Right ventricle myocardium inferior (tissue), 1 donor: ENCODE measurements at regions not wholly inside any gene's neighbourhood (a gene's known extent, or its start where the extent isn't known, plus 50 kb on each side); places are given as distances from the start of the nearest gene placed in this dataset.
"Not testable (repeated sequence)": the region's sequence is repeated elsewhere in the genome, so short reads cannot be mapped to it uniquely, and the experiment has no call there.

Experiments used
- ATAC-seq: fragments of 200-7000 bp; cut with Tn5 transposase; one replicate; pipeline ENCODE4 v1.9.1; 2020; ENCODE audit warnings: mild to moderate bottlenecking, moderate library complexity
- DNase-seq: peaks from one replicate; pipeline ENCODE4 v3.0.0; 2021; ENCODE audit errors: missing footprints
- intact Hi-C: fragments of 100-400 bp; cut with DNase I; formaldehyde crosslinking; loops from one replicate; pipeline ENCODE4 v1.11.0; 2022
- donor health status: DM: no; HTN: yes; CAD: no; lungs with severe emphysema.

DNA sequence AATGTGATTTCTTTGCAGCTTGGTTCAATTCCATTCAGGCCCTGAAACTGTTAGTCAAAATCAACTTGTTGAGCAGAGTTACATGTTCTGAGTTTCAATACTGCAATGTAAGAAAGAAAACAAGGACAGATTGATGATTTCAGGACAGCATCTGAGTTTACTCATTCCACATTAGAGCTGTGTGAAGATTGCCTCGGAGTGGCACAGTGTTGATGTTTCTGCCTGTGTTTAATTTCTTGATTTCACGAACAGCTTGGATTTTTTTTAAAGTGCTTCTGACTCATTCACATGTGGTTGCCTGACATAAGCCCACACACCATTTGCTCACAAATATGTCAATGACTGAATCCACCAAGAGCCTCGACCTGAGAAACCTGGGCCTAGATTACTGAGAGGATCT lies 101.2 kb upstream of the PARD3 start:
- DNase-seq (no peak), ATAC-seq (no peak)
- intact Hi-C loops, result no loop called here

- DNase-seq, result no peak
- no peak for ATAC-seq
- intact Hi-C loops, result no loop called here
These were observed 97.7 kb upstream of the PARD3 start for GRCh38 chr10:34912771-34913170.

- DNase-seq (no peak), ATAC-seq (no peak)
- intact Hi-C loops, result no loop called here
These were observed 96.6 kb upstream of the PARD3 start for GRCh38 chr10:34911661-34912205.

DNA sequence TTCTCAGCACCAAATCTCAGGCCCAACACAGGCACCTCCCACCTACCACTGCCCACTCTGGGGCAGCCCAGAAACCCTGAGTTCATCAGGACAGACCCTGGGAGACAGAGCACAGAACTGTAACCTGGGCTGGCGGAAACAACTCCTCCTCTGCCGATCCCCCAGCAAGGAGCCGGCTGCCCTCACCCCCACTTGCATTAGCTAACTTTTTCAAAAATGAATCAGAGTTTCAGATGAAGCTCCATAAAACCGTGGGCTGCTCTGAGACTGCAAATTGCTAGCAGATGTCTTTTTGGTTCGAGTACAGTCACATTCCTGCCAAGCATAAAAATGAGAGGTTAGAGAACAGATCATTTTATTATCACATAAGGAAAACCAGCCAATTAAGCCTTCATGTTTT lies 93.4 kb upstream of the PARD3 start:
- DNase-seq (no peak), ATAC-seq (no peak)
- intact Hi-C loops, result no loop called here

DNA sequence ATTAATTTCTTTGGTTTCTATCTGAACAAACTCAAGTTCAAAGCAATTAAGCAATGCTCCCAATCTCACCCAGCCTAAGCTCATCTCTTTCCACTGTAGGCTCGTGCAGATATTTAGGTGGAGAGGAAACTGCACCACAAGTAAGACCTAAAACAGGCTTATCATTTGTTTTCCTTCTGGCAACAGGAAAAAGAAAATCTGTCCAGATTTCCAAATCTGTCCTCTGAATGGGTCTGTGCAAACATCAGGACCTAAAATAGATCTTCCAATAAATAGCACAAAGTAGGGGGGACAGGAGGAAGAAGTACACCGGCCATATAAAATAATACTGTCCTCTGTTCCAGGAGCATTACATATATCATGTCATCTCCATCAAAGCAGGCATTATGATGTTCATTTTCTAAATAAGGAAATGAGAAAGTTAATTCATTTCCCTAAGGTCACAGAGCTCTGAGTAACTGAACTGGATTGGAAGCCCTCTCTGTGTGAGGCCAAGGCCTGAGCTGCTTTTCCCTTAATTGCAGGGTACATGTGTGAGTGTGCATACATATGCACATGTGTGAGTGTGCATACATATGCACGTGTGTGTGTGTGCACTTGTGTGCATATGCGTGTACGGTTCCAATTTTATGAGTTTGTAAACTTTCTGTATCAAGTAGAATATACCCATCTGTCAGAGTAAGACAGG lies 92.8 kb upstream of the PARD3 start:
- intact Hi-C loops, result no loop called here
- ATAC-seq (no peak), DNase-seq (no peak)

- no peak for DNase-seq
- ATAC-seq, result no peak
- intact Hi-C loops, result no loop called here
These were observed 91.2 kb upstream of the PARD3 start for GRCh38 chr10:34906067-34906965.

GRCh38 chr10:34905200-34905927 lies 90.3 kb upstream of the PARD3 start:
- DNase-seq (no peak), ATAC-seq (no peak)
- intact Hi-C loops, result no loop called here

GRCh38 chr10:34904191-34904590 lies 89.1 kb upstream of the PARD3 start:
- intact Hi-C loops, result no loop called here

DNA sequence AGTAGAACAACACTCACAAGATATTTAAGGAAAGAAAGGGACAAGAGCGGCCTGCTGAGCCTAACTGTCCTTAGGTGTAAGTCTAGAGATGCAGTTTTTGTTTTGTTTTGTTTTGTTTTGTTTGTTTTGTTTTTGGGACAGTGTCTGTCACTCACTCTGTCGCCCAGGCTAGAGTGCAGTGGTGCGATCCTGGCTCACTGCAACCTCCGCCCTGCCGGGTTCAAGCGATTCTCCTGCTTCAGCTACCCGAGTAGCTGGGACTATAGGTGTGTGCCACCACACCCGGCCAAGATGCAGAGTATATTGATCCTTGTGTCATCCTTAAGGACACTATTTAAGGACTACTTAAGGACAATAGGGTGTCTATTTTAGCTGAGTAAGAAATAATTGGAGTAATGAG lies 84.1 kb upstream of the PARD3 start:
- no peak for DNase-seq
- no peak for ATAC-seq
- intact Hi-C loops, result no loop called here

More at GRCh38 chr10:34904191-34904590, 89.1 kb upstream of the PARD3 start:
- DNase-seq (no peak), ATAC-seq (no peak)

GRCh38 chr10:34895977-34896376 lies 80.9 kb upstream of the PARD3 start:
- intact Hi-C loops, result no loop called here
- ATAC-seq, result no peak
- no peak for DNase-seq

- intact Hi-C loops, DNase-seq, ATAC-seq: not testable (repeated sequence)
These were observed 80.0 kb upstream of the PARD3 start for GRCh38 chr10:34895046-34895445.

GRCh38 chr10:34892521-34892920 lies 77.4 kb upstream of the PARD3 start:
- not testable (repeated sequence) for ATAC-seq

GRCh38 chr10:34890939-34891338 lies 75.8 kb upstream of the PARD3 start:
- no peak for ATAC-seq
- intact Hi-C loops, result no loop called here
- DNase-seq, result no peak

More at GRCh38 chr10:34892521-34892920, 77.4 kb upstream of the PARD3 start:
- intact Hi-C loops, DNase-seq: not testable (repeated sequence)

DNA sequence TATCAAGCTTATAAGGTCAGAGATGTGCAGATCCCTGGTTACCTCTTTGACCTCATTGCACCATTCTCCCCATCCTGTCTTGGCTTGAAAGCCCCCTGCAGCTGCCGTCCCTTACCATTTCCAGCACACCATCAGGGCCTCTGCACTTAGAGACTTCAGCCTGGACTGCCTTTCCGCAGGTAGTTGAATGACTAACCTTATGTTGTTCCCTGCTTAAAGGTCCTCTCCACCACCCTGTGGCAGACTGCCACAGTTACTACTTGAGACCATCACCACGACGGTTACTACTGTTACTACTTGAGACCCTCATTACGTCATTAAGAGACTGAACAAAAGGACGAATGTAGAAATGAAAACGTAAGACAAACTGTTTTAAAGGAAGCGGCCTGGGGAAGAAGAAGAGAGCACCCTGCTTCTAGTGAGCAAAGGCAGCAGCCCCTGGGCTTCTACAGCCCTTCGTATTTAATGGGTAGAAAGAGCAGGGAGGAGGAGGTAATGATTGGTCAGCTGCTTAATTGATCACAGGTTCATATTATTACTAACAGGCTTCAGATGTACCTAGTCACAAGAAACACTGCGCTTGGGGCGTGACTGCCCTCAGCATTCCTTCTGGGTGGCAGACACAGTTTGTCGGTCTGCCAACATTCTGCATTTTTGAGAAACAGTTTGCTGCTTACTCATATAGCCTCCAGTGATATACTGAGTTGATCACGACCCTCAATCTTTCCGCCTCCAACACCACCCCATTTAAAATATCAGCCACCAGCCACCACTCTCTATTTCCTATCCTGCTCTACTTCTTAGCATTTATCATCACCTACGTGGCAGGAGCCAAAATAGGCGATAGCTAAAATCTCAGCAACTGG lies 74.1 kb upstream of the PARD3 start:
- DNase-seq (no peak), ATAC-seq (no peak)
- intact Hi-C loops, result no loop called here

GRCh38 chr10:34886906-34887642 lies 72.0 kb upstream of the PARD3 start:
- no peak for DNase-seq
- no peak for ATAC-seq
- intact Hi-C loops, result no loop called here

DNA sequence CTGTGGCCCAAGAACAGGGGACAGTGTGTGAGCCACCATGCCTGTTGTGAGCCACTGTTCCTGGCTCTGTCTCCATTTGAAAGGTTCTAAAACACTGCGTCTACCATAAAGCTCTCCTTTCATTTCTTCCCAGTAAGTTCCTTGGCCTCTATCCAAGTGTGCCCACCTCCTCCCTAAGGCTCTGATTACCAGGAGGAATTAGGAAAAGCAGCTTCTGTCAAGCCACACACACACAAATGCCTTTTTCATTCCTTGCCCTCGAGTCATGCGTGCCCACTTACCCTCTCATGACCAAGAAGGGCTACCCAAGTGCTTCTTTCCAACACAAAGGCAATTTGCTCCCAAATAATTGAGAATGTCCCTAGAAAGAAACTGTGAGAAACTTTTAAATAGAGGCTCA lies 70.8 kb upstream of the PARD3 start:
- intact Hi-C loops, result no loop called here
- DNase-seq, result no peak
- ATAC-seq, result no peak

DNA sequence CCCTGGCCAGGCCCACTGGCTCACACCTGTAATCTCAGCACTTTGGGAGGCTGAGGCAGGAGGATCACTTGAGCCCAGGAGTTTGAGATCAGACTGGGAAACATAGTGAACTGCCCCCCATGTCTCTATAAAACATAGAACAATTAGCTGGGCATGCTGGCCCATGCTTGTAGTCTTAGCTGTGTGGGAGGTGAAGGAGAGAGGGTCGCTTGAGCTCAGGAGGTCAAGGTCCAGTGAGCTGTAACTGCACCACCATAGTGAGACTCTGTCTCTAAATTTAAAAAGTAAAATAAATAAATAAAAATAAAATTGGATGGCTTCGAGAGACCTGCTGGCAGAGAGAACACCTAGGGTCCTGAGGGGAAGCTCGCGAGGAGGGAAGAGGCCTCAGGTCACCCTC lies 69.9 kb upstream of the PARD3 start:
- ATAC-seq, result no peak
- DNase-seq, result no peak
- intact Hi-C loops, result no loop called here
